NCI-H1092 treated with DMSO at 0.1 percent for 48 hours (cell line): ENCODE measurements at regions not wholly inside any gene's neighbourhood (a gene's known extent, or its start where the extent isn't known, plus 50 kb on each side); places are given as distances from the start of the nearest gene placed in this dataset.

Source experiments
- DNase-seq: peaks from one replicate; lab custom pipeline; 2025; lab: John Stamatoyannopoulos, UW

- DNase-seq = no peak
These were observed 247.6 kb upstream of the CNKSR2 start for GRCh38 chrX:21126661-21127060.

GRCh38 chrX:21131346-21131745 lies 242.9 kb upstream of the CNKSR2 start:
- DNase-seq = no peak

- DNase-seq = no peak
These were observed 242.4 kb upstream of the CNKSR2 start for GRCh38 chrX:21131786-21132185.

- no peak for DNase-seq
These were observed 241.4 kb upstream of the CNKSR2 start for GRCh38 chrX:21132686-21133393.

GRCh38 chrX:21150208-21150607 lies 224.0 kb upstream of the CNKSR2 start:
- no peak for DNase-seq

- DNase-seq = no peak
These were observed 223.2 kb upstream of the CNKSR2 start for GRCh38 chrX:21151051-21151450.

- no peak for DNase-seq
These were observed 221.2 kb upstream of the CNKSR2 start for GRCh38 chrX:21153033-21153432.

GRCh38 chrX:21153503-21153902 lies 220.7 kb upstream of the CNKSR2 start:
- no peak for DNase-seq

- DNase-seq = no peak
These were observed 218.3 kb upstream of the CNKSR2 start for GRCh38 chrX:21155916-21156315.

- no peak for DNase-seq
These were observed 217.6 kb upstream of the CNKSR2 start for GRCh38 chrX:21156632-21157031.

GRCh38 chrX:21158678-21159077 lies 215.5 kb upstream of the CNKSR2 start:
- no peak for DNase-seq

GRCh38 chrX:21166272-21166982 lies 207.8 kb upstream of the CNKSR2 start:
- DNase-seq = no peak

- DNase-seq = no peak
These were observed 207.2 kb upstream of the CNKSR2 start for GRCh38 chrX:21167011-21167410.

GRCh38 chrX:21167494-21167893 lies 206.7 kb upstream of the CNKSR2 start:
- no peak for DNase-seq

GRCh38 chrX:21168401-21169160 lies 205.6 kb upstream of the CNKSR2 start:
- DNase-seq = no peak

GRCh38 chrX:21171181-21171580 lies 203.0 kb upstream of the CNKSR2 start:
- no peak for DNase-seq

- DNase-seq = no peak
These were observed 199.8 kb upstream of the CNKSR2 start for GRCh38 chrX:21174439-21174838.

GRCh38 chrX:21176921-21177571 lies 197.2 kb upstream of the CNKSR2 start:
- DNase-seq = peak; percentile 87

- DNase-seq = no peak
These were observed 192.9 kb upstream of the CNKSR2 start for GRCh38 chrX:21181232-21181853.

GRCh38 chrX:21193196-21193595 lies 181.0 kb upstream of the CNKSR2 start:
- no peak for DNase-seq

- no peak for DNase-seq
These were observed 179.7 kb upstream of the CNKSR2 start for GRCh38 chrX:21194526-21194925.

GRCh38 chrX:21207080-21207479 lies 167.1 kb upstream of the CNKSR2 start:
- DNase-seq = no peak
